ENCODE measurements at regions not wholly inside any gene's neighbourhood (a gene's known extent, or its start where the extent isn't known, plus 50 kb on each side); places are given as distances from the start of the nearest gene placed in this dataset.

DNA sequence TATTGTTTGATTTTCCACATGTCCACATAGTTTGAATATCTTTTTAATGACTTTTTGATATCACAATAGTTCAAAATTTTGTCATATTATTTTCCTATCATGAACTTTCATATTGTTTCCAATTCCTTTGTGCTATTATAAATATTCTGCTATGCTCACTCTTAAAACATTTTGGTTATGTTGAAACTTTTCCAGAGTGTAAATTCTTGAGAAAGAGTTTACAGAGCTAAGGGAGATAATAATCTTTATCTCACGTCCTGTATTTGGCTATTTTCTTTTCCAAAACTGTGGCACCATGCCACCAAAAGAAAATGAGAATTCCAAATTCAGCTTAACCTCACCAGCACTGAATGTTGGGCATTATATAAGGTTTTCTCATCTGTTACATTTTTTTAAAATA is 210.9 kb downstream of the TFAP2B start:
- Histone ChIP-seq H3K4me2 (ENCODE audit: control insufficient read depth, extremely low read depth, insufficient read depth, low read depth, low read length) (no peak overlapping the region), H3K36me3 (ENCODE audit: control insufficient read depth in 2 of 2, extremely low read depth in 1 of 2, insufficient read depth in 2 of 2, low read length in 2 of 2) (no peaks in the 10 kb centered on the region), H4K20me1 (ENCODE audit: control insufficient read depth, extremely low read depth, insufficient read depth, low read length) (no peaks in the 10 kb centered on the region), H3K27me3 (ENCODE audit: control insufficient read depth, extremely low read depth, insufficient read depth, low read length) (no peaks in the 10 kb centered on the region), H3K9ac (ENCODE audit: control insufficient read depth, extremely low read depth, insufficient read depth, low read length) (no peak overlapping the region), H2AFZ (ENCODE audit: control insufficient read depth, low read length) (no peak overlapping the region), H3K4me1 (ENCODE audit: control insufficient read depth, extremely low read depth, insufficient read depth, low read length) (peaks cover 8% of the 10 kb centered on the region), H3K4me3 (ENCODE audit: control insufficient read depth in 2 of 3, extremely low read depth in 1 of 3, insufficient read depth in 2 of 3, low read depth in 1 of 3, low read length in 3 of 3) (no peak overlapping the region), H3K9me3 (ENCODE audit: control insufficient read depth, low read depth, low read length) (no peaks in the 10 kb centered on the region), H3K9me1 (ENCODE audit: control insufficient read depth, extremely low read depth, insufficient read depth, low read length) (no peaks in the 10 kb centered on the region), H3K79me2 (ENCODE audit: control insufficient read depth, insufficient read depth, low read length) (no peaks in the 10 kb centered on the region), H3K27ac (ENCODE audit: control insufficient read depth, insufficient read depth, low read length) (no peak overlapping the region)
- dilution Hi-C loops (cut with MboI; ENCODE audit: extremely low pct_ligation_motif_present, low sequenced_read_pairs): no loop called here
- no peak for TF ChIP-seq EZH2 (IDR thresholded peaks at IDR 0.05; ENCODE audit: low read length)
- TF ChIP-seq, protein P1, sequence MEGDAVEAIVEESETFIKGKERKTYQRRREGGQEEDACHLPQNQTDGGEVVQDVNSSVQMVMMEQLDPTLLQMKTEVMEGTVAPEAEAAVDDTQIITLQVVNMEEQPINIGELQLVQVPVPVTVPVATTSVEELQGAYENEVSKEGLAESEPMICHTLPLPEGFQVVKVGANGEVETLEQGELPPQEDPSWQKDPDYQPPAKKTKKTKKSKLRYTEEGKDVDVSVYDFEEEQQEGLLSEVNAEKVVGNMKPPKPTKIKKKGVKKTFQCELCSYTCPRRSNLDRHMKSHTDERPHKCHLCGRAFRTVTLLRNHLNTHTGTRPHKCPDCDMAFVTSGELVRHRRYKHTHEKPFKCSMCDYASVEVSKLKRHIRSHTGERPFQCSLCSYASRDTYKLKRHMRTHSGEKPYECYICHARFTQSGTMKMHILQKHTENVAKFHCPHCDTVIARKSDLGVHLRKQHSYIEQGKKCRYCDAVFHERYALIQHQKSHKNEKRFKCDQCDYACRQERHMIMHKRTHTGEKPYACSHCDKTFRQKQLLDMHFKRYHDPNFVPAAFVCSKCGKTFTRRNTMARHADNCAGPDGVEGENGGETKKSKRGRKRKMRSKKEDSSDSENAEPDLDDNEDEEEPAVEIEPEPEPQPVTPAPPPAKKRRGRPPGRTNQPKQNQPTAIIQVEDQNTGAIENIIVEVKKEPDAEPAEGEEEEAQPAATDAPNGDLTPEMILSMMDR (optimal IDR thresholded peaks at IDR 0.05 in 1 of 3, IDR thresholded peaks at IDR 0.05 in 1 of 3, conservative IDR thresholded peaks at IDR 0.05 in 1 of 3; ENCODE audit: extremely low read depth in 1 of 3, insufficient read depth in 2 of 3, low read length in 3 of 3): no peak
- FAIRE-seq (no peak), DNase-seq (ENCODE audit: low read depth, low spot score) (no peak)

DNA sequence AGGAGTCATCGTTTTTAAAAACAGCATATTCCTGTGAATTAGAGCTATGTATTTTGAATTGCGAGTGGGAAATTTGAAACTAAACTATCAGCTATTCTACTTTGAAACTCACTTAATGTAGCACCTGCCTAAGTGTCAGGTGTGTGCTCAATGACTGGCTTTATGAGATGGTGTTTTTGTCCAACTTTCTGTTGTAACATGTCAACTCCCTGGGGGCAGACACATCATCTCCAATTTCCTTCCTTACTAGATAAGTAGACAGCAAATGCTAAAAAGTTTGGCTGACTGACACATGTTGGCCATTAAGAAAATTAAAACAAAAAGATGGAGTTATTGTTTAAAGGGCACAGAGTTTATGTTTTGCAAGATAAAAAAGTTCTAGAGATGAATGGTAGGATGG is 226.9 kb downstream of the TFAP2B start:
- Histone ChIP-seq H3K9me3 (ENCODE audit: control insufficient read depth, low read depth, low read length) (no peaks in the 10 kb centered on the region), H2AFZ (ENCODE audit: control insufficient read depth, low read length) (no peak overlapping the region), H3K4me3 (ENCODE audit: control insufficient read depth in 2 of 3, extremely low read depth in 1 of 3, insufficient read depth in 2 of 3, low read depth in 1 of 3, low read length in 3 of 3) (no peak overlapping the region), H3K79me2 (ENCODE audit: control insufficient read depth, insufficient read depth, low read length) (no peaks in the 10 kb centered on the region), H3K4me2 (ENCODE audit: control insufficient read depth, extremely low read depth, insufficient read depth, low read depth, low read length) (no peak overlapping the region), H3K9ac (ENCODE audit: control insufficient read depth, extremely low read depth, insufficient read depth, low read length) (no peak overlapping the region), H3K36me3 (ENCODE audit: control insufficient read depth in 2 of 2, extremely low read depth in 1 of 2, insufficient read depth in 2 of 2, low read length in 2 of 2) (no peaks in the 10 kb centered on the region), H3K27ac (ENCODE audit: control insufficient read depth, insufficient read depth, low read length) (no peak overlapping the region), H3K9me1 (ENCODE audit: control insufficient read depth, extremely low read depth, insufficient read depth, low read length) (no peaks in the 10 kb centered on the region), H4K20me1 (ENCODE audit: control insufficient read depth, extremely low read depth, insufficient read depth, low read length) (no peaks in the 10 kb centered on the region), H3K4me1 (ENCODE audit: control insufficient read depth, extremely low read depth, insufficient read depth, low read length) (peaks cover 11% of the 10 kb centered on the region), H3K27me3 (ENCODE audit: control insufficient read depth, extremely low read depth, insufficient read depth, low read length) (no peaks in the 10 kb centered on the region)
- dilution Hi-C loops (cut with MboI; ENCODE audit: extremely low pct_ligation_motif_present, low sequenced_read_pairs): no loop called here
- peak; percentile 73 for FAIRE-seq
- TF ChIP-seq, protein P1 (optimal IDR thresholded peaks at IDR 0.05 in 1 of 3, IDR thresholded peaks at IDR 0.05 in 1 of 3, conservative IDR thresholded peaks at IDR 0.05 in 1 of 3; ENCODE audit: extremely low read depth in 1 of 3, insufficient read depth in 2 of 3, low read length in 3 of 3): no peak
- TF ChIP-seq EZH2 (IDR thresholded peaks at IDR 0.05; ENCODE audit: low read length): no peak
- DNase-seq (ENCODE audit: low read depth, low spot score): peak; percentile 57

Data from keratinocyte (primary cell).